Osteocyte (in vitro differentiated cells): ENCODE measurements at regions not wholly inside any gene's neighbourhood (a gene's known extent, or its start where the extent isn't known, plus 50 kb on each side); places are given as distances from the start of the nearest gene placed in this dataset.

Experiments
- DNase-seq: peaks from one replicate; pipeline ENCODE4 v3.0.0; 2021; ENCODE audit warnings: mixed read lengths; ENCODE audit not compliant: unreplicated experiment; ENCODE audit errors: extremely low spot score
- H3K27ac Mint-ChIP-seq: one replicate; pipeline ENCODE4 v1.8.0; 2021; ENCODE audit warnings: mild to moderate bottlenecking, mixed read lengths; ENCODE audit not compliant: unreplicated experiment
- H3K27me3 Mint-ChIP-seq: one replicate; pipeline ENCODE4 v1.8.0; 2021; ENCODE audit warnings: mixed read lengths; ENCODE audit not compliant: unreplicated experiment
- H3K36me3 Mint-ChIP-seq: one replicate; pipeline ENCODE4 v1.8.0; 2021; ENCODE audit warnings: mixed read lengths; ENCODE audit not compliant: unreplicated experiment
- H3K4me1 Mint-ChIP-seq: one replicate; pipeline ENCODE4 v1.8.0; 2021; ENCODE audit warnings: mixed read lengths; ENCODE audit not compliant: unreplicated experiment
- H3K4me3 Mint-ChIP-seq: one replicate; pipeline ENCODE4 v1.8.0; 2021; ENCODE audit warnings: mild to moderate bottlenecking, moderate library complexity, mixed read lengths; ENCODE audit not compliant: unreplicated experiment
- H3K9me3 Mint-ChIP-seq: one replicate; pipeline ENCODE4 v1.8.0; 2021; ENCODE audit warnings: mixed read lengths; ENCODE audit not compliant: unreplicated experiment
- TF ChIP-seq, protein P1 (sequence below): fragments of 200-600 bp; sonication (generic); IDR thresholded peaks from 2 replicates; pipeline ENCODE4 v1.5.0; 2021; ENCODE audit warnings: antibody characterized with exemption, mild to moderate bottlenecking, moderate library complexity

DNA sequence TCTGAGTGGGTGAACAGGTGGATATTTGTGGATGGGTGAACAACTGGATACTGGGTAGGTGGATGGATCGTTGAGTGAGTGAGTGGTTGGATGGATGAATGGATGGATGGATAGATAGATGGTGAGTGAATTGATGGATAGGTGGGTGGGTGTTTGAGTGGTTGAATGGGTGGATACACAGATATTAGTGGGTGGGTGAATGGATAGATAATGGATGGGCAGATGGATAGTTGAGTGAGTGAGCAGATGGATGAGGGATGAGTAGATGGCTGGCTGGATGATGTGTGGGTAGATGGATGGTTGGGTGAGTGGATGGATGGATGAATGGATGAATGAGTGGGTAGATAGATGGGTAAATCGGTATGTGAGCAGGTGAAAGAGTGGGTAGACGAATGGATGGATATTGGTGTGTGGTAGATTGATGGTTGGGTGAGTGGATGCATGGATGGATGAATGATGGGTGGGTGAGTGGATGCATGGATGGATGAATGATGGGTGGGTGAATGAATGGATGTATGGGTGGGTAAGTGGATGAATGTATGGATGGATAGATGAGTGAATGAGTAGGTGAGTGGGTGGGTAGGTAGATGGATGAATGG lies 406.7 kb downstream of the MN1 start:
- no peak overlapping the region for H3K27ac Mint-ChIP-seq
- no peak overlapping the region for H3K4me3 Mint-ChIP-seq
- H3K4me1 Mint-ChIP-seq: peaks cover 20% of the 10 kb centered on the region
- H3K36me3 Mint-ChIP-seq: no peaks in the 10 kb centered on the region
- DNase-seq: no peak
- no peaks in the 10 kb centered on the region for H3K27me3 Mint-ChIP-seq
- no peaks in the 10 kb centered on the region for H3K9me3 Mint-ChIP-seq
- TF ChIP-seq, protein P1, sequence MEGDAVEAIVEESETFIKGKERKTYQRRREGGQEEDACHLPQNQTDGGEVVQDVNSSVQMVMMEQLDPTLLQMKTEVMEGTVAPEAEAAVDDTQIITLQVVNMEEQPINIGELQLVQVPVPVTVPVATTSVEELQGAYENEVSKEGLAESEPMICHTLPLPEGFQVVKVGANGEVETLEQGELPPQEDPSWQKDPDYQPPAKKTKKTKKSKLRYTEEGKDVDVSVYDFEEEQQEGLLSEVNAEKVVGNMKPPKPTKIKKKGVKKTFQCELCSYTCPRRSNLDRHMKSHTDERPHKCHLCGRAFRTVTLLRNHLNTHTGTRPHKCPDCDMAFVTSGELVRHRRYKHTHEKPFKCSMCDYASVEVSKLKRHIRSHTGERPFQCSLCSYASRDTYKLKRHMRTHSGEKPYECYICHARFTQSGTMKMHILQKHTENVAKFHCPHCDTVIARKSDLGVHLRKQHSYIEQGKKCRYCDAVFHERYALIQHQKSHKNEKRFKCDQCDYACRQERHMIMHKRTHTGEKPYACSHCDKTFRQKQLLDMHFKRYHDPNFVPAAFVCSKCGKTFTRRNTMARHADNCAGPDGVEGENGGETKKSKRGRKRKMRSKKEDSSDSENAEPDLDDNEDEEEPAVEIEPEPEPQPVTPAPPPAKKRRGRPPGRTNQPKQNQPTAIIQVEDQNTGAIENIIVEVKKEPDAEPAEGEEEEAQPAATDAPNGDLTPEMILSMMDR: no peak

GRCh38 chr22:27397036-27397953 lies 404.3 kb downstream of the MN1 start:
- Mint-ChIP-seq H3K36me3 (peaks cover under 1% of the 10 kb centered on the region), H3K27ac (no peak overlapping the region), H3K27me3 (no peaks in the 10 kb centered on the region), H3K4me3 (no peak overlapping the region), H3K9me3 (no peaks in the 10 kb centered on the region), H3K4me1 (peaks cover 12% of the 10 kb centered on the region)
- DNase-seq: no peak
- TF ChIP-seq, protein P1: no peak

GRCh38 chr22:27397954-27398342 lies 403.6 kb downstream of the MN1 start:
- no peak overlapping the region for H3K27ac Mint-ChIP-seq
- no peak for DNase-seq

GRCh38 chr22:27399161-27399560 lies 402.4 kb downstream of the MN1 start:
- H3K9me3 Mint-ChIP-seq: no peaks in the 10 kb centered on the region
- no peak overlapping the region for H3K4me3 Mint-ChIP-seq
- no peaks in the 10 kb centered on the region for H3K27me3 Mint-ChIP-seq
- TF ChIP-seq, protein P1: no peak
- no peak overlapping the region for H3K27ac Mint-ChIP-seq
- DNase-seq: no peak
- H3K4me1 Mint-ChIP-seq: peaks cover 12% of the 10 kb centered on the region
- peaks cover 2% of the 10 kb centered on the region for H3K36me3 Mint-ChIP-seq

More at GRCh38 chr22:27397954-27398342, 403.6 kb downstream of the MN1 start:
- Mint-ChIP-seq H3K4me3 (no peak overlapping the region), H3K9me3 (no peaks in the 10 kb centered on the region), H3K4me1 (peaks cover 12% of the 10 kb centered on the region), H3K36me3 (peaks cover 2% of the 10 kb centered on the region), H3K27me3 (no peaks in the 10 kb centered on the region)
- TF ChIP-seq, protein P1: peak; percentile 18

DNA sequence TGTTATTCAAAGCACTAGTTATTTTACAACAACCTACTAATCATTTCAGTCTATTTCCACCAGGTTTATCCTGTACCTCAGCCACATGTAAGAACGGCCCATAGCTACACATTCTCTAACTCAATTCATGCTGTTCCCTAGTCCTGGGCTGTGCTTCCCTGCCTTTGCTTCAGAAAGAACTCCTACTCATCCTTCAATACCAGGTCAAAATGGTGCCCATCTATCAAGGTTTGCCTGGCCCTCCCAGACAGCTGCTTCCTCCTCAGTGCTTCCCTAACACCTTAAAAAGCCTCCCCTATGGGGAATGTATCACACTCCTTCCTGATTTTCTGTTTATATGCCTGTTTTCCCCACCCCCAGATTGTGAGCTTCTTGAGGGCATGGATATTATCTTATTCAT lies 400.7 kb downstream of the MN1 start:
- no peaks in the 10 kb centered on the region for H3K27me3 Mint-ChIP-seq
- no peak overlapping the region for H3K27ac Mint-ChIP-seq
- no peak for DNase-seq

More for the DNA sequence above, 400.7 kb downstream of the MN1 start:
- peaks cover 12% of the 10 kb centered on the region for H3K4me1 Mint-ChIP-seq
- no peaks in the 10 kb centered on the region for H3K9me3 Mint-ChIP-seq
- TF ChIP-seq, protein P1: no peak
- H3K36me3 Mint-ChIP-seq: peaks cover 2% of the 10 kb centered on the region
- no peak overlapping the region for H3K4me3 Mint-ChIP-seq
